ENCODE measurements at regions not wholly inside any gene's neighbourhood (a gene's known extent, or its start where the extent isn't known, plus 50 kb on each side); places are given as distances from the start of the nearest gene placed in this dataset.
"Not testable (repeated sequence)": the region's sequence is repeated elsewhere in the genome, so short reads cannot be mapped to it uniquely, and the experiment has no call there.

GRCh38 chr4:124065936-124066335, 646.6 kb downstream of the ANKRD50 start:
- DNase-seq (ENCODE audit: low read depth in 4 of 4, low spot score in 2 of 4): no peak

- no peak for DNase-seq (ENCODE audit: low read depth in 4 of 4, low spot score in 2 of 4)
Observed at GRCh38 chr4:124066595-124066994, 645.9 kb downstream of the ANKRD50 start.

- no peak for DNase-seq (ENCODE audit: low read depth in 4 of 4, low spot score in 2 of 4)
Observed at GRCh38 chr4:124067046-124067445, 645.5 kb downstream of the ANKRD50 start.

- DNase-seq (ENCODE audit: low read depth in 4 of 4, low spot score in 2 of 4): no peak
Observed at GRCh38 chr4:124070688-124071484, 641.6 kb downstream of the ANKRD50 start.

- not testable (repeated sequence) for DNase-seq (ENCODE audit: low read depth in 4 of 4, low spot score in 2 of 4)
Observed at GRCh38 chr4:124075276-124075675, 637.3 kb downstream of the ANKRD50 start.

- no peak for DNase-seq (ENCODE audit: low read depth in 4 of 4, low spot score in 2 of 4)
Observed at GRCh38 chr4:124079174-124079780, 633.3 kb downstream of the ANKRD50 start.

- no peak for DNase-seq (ENCODE audit: low read depth in 4 of 4, low spot score in 2 of 4)
Observed at GRCh38 chr4:124083711-124084110, 628.8 kb downstream of the ANKRD50 start.

GRCh38 chr4:124085561-124086180, 626.9 kb downstream of the ANKRD50 start:
- DNase-seq (ENCODE audit: low read depth in 4 of 4, low spot score in 2 of 4): no peak

GRCh38 chr4:124090021-124090420, 622.5 kb downstream of the ANKRD50 start:
- DNase-seq (ENCODE audit: low read depth in 4 of 4, low spot score in 2 of 4): no peak

GRCh38 chr4:124092101-124092500, 620.4 kb downstream of the ANKRD50 start:
- no peak for DNase-seq (ENCODE audit: low read depth in 4 of 4, low spot score in 2 of 4)

GRCh38 chr4:124092541-124092984, 620.0 kb downstream of the ANKRD50 start:
- DNase-seq (ENCODE audit: low read depth in 4 of 4, low spot score in 2 of 4): no peak

GRCh38 chr4:124095621-124096020, 616.9 kb downstream of the ANKRD50 start:
- no peak for DNase-seq (ENCODE audit: low read depth in 4 of 4, low spot score in 2 of 4)

- DNase-seq (ENCODE audit: low read depth in 4 of 4, low spot score in 2 of 4): no peak
Observed at GRCh38 chr4:124096290-124096689, 616.2 kb downstream of the ANKRD50 start.

- no peak for DNase-seq (ENCODE audit: low read depth in 4 of 4, low spot score in 2 of 4)
Observed at GRCh38 chr4:124097447-124097846, 615.1 kb downstream of the ANKRD50 start.

- no peak for DNase-seq (ENCODE audit: low read depth in 4 of 4, low spot score in 2 of 4)
Observed at GRCh38 chr4:124104101-124104500, 608.4 kb downstream of the ANKRD50 start.

GRCh38 chr4:124104628-124105027, 607.9 kb downstream of the ANKRD50 start:
- DNase-seq (ENCODE audit: low read depth in 4 of 4, low spot score in 2 of 4): no peak

- no peak for DNase-seq (ENCODE audit: low read depth in 4 of 4, low spot score in 2 of 4)
Observed at GRCh38 chr4:124105212-124105611, 607.3 kb downstream of the ANKRD50 start.

- DNase-seq (ENCODE audit: low read depth in 4 of 4, low spot score in 2 of 4): no peak
Observed at GRCh38 chr4:124111411-124111810, 601.1 kb downstream of the ANKRD50 start.

- DNase-seq (ENCODE audit: low read depth in 4 of 4, low spot score in 2 of 4): peak; percentile 43 to 69 (median 62)
Observed at GRCh38 chr4:124111922-124112321, 600.6 kb downstream of the ANKRD50 start.

GRCh38 chr4:124118061-124118460, 594.5 kb downstream of the ANKRD50 start:
- no peak for DNase-seq (ENCODE audit: low read depth in 4 of 4, low spot score in 2 of 4)

- no peak for DNase-seq (ENCODE audit: low read depth in 4 of 4, low spot score in 2 of 4)
Observed at GRCh38 chr4:124121461-124121971, 591.0 kb downstream of the ANKRD50 start.

All from left renal cortex interstitium (tissue), 4 donors.